Non-pigmented ciliary epithelial cell (primary cell): ENCODE measurements at regions not wholly inside any gene's neighbourhood (a gene's known extent, or its start where the extent isn't known, plus 50 kb on each side); places are given as distances from the start of the nearest gene placed in this dataset.

Experiments
- DNase-seq: peaks from one replicate; pipeline ENCODE4 v3.0.0-alpha.2; 2010; ENCODE audit warnings: low read depth

GRCh38 chr15:94682171-94682570 lies 450.8 kb downstream of the MCTP2 start:
- DNase-seq: no peak

- DNase-seq: no peak
Observed at GRCh38 chr15:94683902-94684301, 452.5 kb downstream of the MCTP2 start.

- no peak for DNase-seq
Observed at GRCh38 chr15:94691169-94691568, 459.8 kb downstream of the MCTP2 start.

- peak; percentile 8 for DNase-seq
Observed at GRCh38 chr15:94692710-94693109, 461.3 kb downstream of the MCTP2 start.

GRCh38 chr15:94700211-94700610 lies 468.9 kb downstream of the MCTP2 start:
- no peak for DNase-seq

GRCh38 chr15:94701281-94701985 lies 470.1 kb downstream of the MCTP2 start:
- DNase-seq: no peak

- DNase-seq: no peak
Observed at GRCh38 chr15:94703596-94703995, 472.2 kb downstream of the MCTP2 start.

- no peak for DNase-seq
Observed at GRCh38 chr15:94704421-94704820, 473.1 kb downstream of the MCTP2 start.

- DNase-seq: no peak
Observed at GRCh38 chr15:94704946-94705345, 473.6 kb downstream of the MCTP2 start.

GRCh38 chr15:94709319-94709718 lies 478.0 kb downstream of the MCTP2 start:
- no peak for DNase-seq

- no peak for DNase-seq
Observed at GRCh38 chr15:94722024-94722636, 490.8 kb downstream of the MCTP2 start.

GRCh38 chr15:94723801-94724200 lies 492.4 kb downstream of the MCTP2 start:
- no peak for DNase-seq

- no peak for DNase-seq
Observed at GRCh38 chr15:94731286-94731685, 499.9 kb downstream of the MCTP2 start.

GRCh38 chr15:94734460-94734859 lies 503.1 kb downstream of the MCTP2 start:
- no peak for DNase-seq

- DNase-seq: no peak
Observed at GRCh38 chr15:94736236-94736635, 504.9 kb downstream of the MCTP2 start.

- no peak for DNase-seq
Observed at GRCh38 chr15:94739639-94740038, 508.3 kb downstream of the MCTP2 start.

GRCh38 chr15:94740469-94740868 lies 509.1 kb downstream of the MCTP2 start:
- no peak for DNase-seq

GRCh38 chr15:94743668-94744067 lies 512.3 kb downstream of the MCTP2 start:
- no peak for DNase-seq

- DNase-seq: no peak
Observed at GRCh38 chr15:94744080-94744793, 512.9 kb downstream of the MCTP2 start.

- no peak for DNase-seq
Observed at GRCh38 chr15:94745371-94745770, 514.0 kb downstream of the MCTP2 start.

- DNase-seq: no peak
Observed at GRCh38 chr15:94747510-94747909, 516.1 kb downstream of the MCTP2 start.

- DNase-seq: peak; percentile 1
Observed at GRCh38 chr15:94749811-94750617, 518.7 kb downstream of the MCTP2 start.
